Astrocyte (in vitro differentiated cells and primary cell): ENCODE measurements at regions not wholly inside any gene's neighbourhood (a gene's known extent, or its start where the extent isn't known, plus 50 kb on each side); places are given as distances from the start of the nearest gene placed in this dataset.

ENCODE experiments used
- CTCF ChIP-seq: IDR thresholded peaks from 2 replicates; pipeline ENCODE4 v1.5.1; 2011; ENCODE audit warnings: low read depth, mild to moderate bottlenecking, inconsistent platforms, low read length, moderate library complexity; ENCODE audit not compliant: insufficient read depth
- EZH2 ChIP-seq: IDR thresholded peaks from 2 replicates; pipeline ENCODE4 v1.6.1; 2012; ENCODE audit warnings: mild to moderate bottlenecking, low read length, inconsistent platforms; ENCODE audit not compliant: insufficient read depth

DNA sequence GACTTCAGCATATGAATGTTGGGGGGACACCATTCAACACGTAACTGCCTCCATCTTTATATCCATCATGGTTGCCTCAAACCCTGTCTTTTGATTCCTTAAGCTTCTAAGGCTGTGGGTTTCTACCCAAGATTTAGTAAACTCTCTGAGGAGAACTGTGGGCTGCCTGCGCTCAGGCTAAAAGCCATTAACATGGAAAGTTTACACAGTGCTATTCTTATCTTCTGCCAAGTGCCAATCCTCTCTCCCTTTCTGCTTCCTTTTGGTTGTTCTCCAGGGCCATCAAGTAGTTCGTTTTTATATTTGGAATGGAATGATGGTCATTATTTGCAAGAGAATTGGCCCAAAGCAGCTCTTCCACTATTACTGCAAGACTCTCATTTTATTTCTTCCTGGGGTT lies 97.3 kb upstream of the KLF14 start:
- TF ChIP-seq CTCF (no peak), EZH2 (no peak)
